ENCODE measurements at regions not wholly inside any gene's neighbourhood (a gene's known extent, or its start where the extent isn't known, plus 50 kb on each side); places are given as distances from the start of the nearest gene placed in this dataset.
"Not testable (repeated sequence)": the region's sequence is repeated elsewhere in the genome, so short reads cannot be mapped to it uniquely, and the experiment has no call there.

- Histone ChIP-seq H3K27me3 (ENCODE audit: control insufficient read depth in 3 of 3, insufficient read depth in 3 of 3, low read length in 3 of 3) (no peaks in the 10 kb centered on the region), H3K9ac (ENCODE audit: low read depth in 1 of 3, low read length in 3 of 3) (no peak overlapping the region), H3K9me3 (ENCODE audit: control insufficient read depth in 3 of 3, low read length in 3 of 3) (no peaks in the 10 kb centered on the region), H3K36me3 (ENCODE audit: control insufficient read depth in 3 of 3, insufficient read depth in 3 of 3, low read length in 3 of 3) (no peaks in the 10 kb centered on the region), H3K4me3 (ENCODE audit: low read length in 3 of 3) (no peak overlapping the region), H3K27ac (ENCODE audit: low read depth, low read length) (no peak overlapping the region), H3K4me1 (ENCODE audit: control insufficient read depth in 3 of 3, insufficient read depth in 3 of 3, low read length in 3 of 3) (peaks cover 0 to 6% (median 4%) of the 10 kb centered on the region in 3 donors)
Measured at GRCh38 chr13:44050450-44051063, 170.9 kb downstream of the LACC1 start.

GRCh38 chr13:44051405-44051804, 171.7 kb downstream of the LACC1 start:
- peaks cover 0 to 6% (median 4%) of the 10 kb centered on the region in 3 donors for H3K4me1 ChIP-seq (ENCODE audit: control insufficient read depth in 3 of 3, insufficient read depth in 3 of 3, low read length in 3 of 3)
- no peak overlapping the region for H3K9ac ChIP-seq (ENCODE audit: low read depth in 1 of 3, low read length in 3 of 3)
- no peak overlapping the region for H3K27ac ChIP-seq (ENCODE audit: low read depth, low read length)
- no peaks in the 10 kb centered on the region for H3K27me3 ChIP-seq (ENCODE audit: control insufficient read depth in 3 of 3, insufficient read depth in 3 of 3, low read length in 3 of 3)
- no peaks in the 10 kb centered on the region for H3K36me3 ChIP-seq (ENCODE audit: control insufficient read depth in 3 of 3, insufficient read depth in 3 of 3, low read length in 3 of 3)
- no peaks in the 10 kb centered on the region for H3K9me3 ChIP-seq (ENCODE audit: control insufficient read depth in 3 of 3, low read length in 3 of 3)
- no peak overlapping the region for H3K4me3 ChIP-seq (ENCODE audit: low read length in 3 of 3)

- H3K9ac ChIP-seq (ENCODE audit: low read depth in 1 of 3, low read length in 3 of 3): no peak overlapping the region
- H3K9me3 ChIP-seq (ENCODE audit: control insufficient read depth in 3 of 3, low read length in 3 of 3): no peaks in the 10 kb centered on the region
- no peaks in the 10 kb centered on the region for H3K36me3 ChIP-seq (ENCODE audit: control insufficient read depth in 3 of 3, insufficient read depth in 3 of 3, low read length in 3 of 3)
- H3K27me3 ChIP-seq (ENCODE audit: control insufficient read depth in 3 of 3, insufficient read depth in 3 of 3, low read length in 3 of 3): no peaks in the 10 kb centered on the region
- no peak overlapping the region for H3K27ac ChIP-seq (ENCODE audit: low read depth, low read length)
- H3K4me1 ChIP-seq (ENCODE audit: control insufficient read depth in 3 of 3, insufficient read depth in 3 of 3, low read length in 3 of 3): peaks cover 0 to 6% (median 4%) of the 10 kb centered on the region in 3 donors
- no peak overlapping the region for H3K4me3 ChIP-seq (ENCODE audit: low read length in 3 of 3)
Measured at GRCh38 chr13:44051918-44052675, 172.4 kb downstream of the LACC1 start.

- Histone ChIP-seq H3K9me3 (ENCODE audit: control insufficient read depth in 3 of 3, low read length in 3 of 3) (no peaks in the 10 kb centered on the region), H3K27me3 (ENCODE audit: control insufficient read depth in 3 of 3, insufficient read depth in 3 of 3, low read length in 3 of 3) (no peaks in the 10 kb centered on the region), H3K36me3 (ENCODE audit: control insufficient read depth in 3 of 3, insufficient read depth in 3 of 3, low read length in 3 of 3) (no peaks in the 10 kb centered on the region), H3K27ac (ENCODE audit: low read depth, low read length) (no peak overlapping the region), H3K4me3 (ENCODE audit: low read length in 3 of 3) (no peak overlapping the region), H3K4me1 (ENCODE audit: control insufficient read depth in 3 of 3, insufficient read depth in 3 of 3, low read length in 3 of 3) (peaks cover 0 to 6% (median 4%) of the 10 kb centered on the region in 3 donors), H3K9ac (ENCODE audit: low read depth in 1 of 3, low read length in 3 of 3) (no peak overlapping the region)
Measured at GRCh38 chr13:44052780-44053184, 173.1 kb downstream of the LACC1 start.

GRCh38 chr13:44053208-44053607, 173.5 kb downstream of the LACC1 start:
- H3K9ac ChIP-seq (ENCODE audit: low read depth in 1 of 3, low read length in 3 of 3): no peak overlapping the region
- no peaks in the 10 kb centered on the region for H3K36me3 ChIP-seq (ENCODE audit: control insufficient read depth in 3 of 3, insufficient read depth in 3 of 3, low read length in 3 of 3)
- H3K27me3 ChIP-seq (ENCODE audit: control insufficient read depth in 3 of 3, insufficient read depth in 3 of 3, low read length in 3 of 3): no peaks in the 10 kb centered on the region
- no peaks in the 10 kb centered on the region for H3K9me3 ChIP-seq (ENCODE audit: control insufficient read depth in 3 of 3, low read length in 3 of 3)
- H3K4me3 ChIP-seq (ENCODE audit: low read length in 3 of 3): no peak overlapping the region
- H3K27ac ChIP-seq (ENCODE audit: low read depth, low read length): no peak overlapping the region
- H3K4me1 ChIP-seq (ENCODE audit: control insufficient read depth in 3 of 3, insufficient read depth in 3 of 3, low read length in 3 of 3): peaks cover 0 to 6% (median 4%) of the 10 kb centered on the region in 3 donors

- no peak overlapping the region for H3K9ac ChIP-seq (ENCODE audit: low read depth in 1 of 3, low read length in 3 of 3)
- no peaks in the 10 kb centered on the region for H3K9me3 ChIP-seq (ENCODE audit: control insufficient read depth in 3 of 3, low read length in 3 of 3)
- H3K4me1 ChIP-seq (ENCODE audit: control insufficient read depth in 3 of 3, insufficient read depth in 3 of 3, low read length in 3 of 3): peaks cover 0 to 6% (median 4%) of the 10 kb centered on the region in 3 donors
- no peaks in the 10 kb centered on the region for H3K27me3 ChIP-seq (ENCODE audit: control insufficient read depth in 3 of 3, insufficient read depth in 3 of 3, low read length in 3 of 3)
- H3K36me3 ChIP-seq (ENCODE audit: control insufficient read depth in 3 of 3, insufficient read depth in 3 of 3, low read length in 3 of 3): no peaks in the 10 kb centered on the region
- no peak overlapping the region for H3K4me3 ChIP-seq (ENCODE audit: low read length in 3 of 3)
- H3K27ac ChIP-seq (ENCODE audit: low read depth, low read length): no peak overlapping the region
Measured at GRCh38 chr13:44054525-44054924, 174.8 kb downstream of the LACC1 start.

- not testable (repeated sequence) for H3K9ac ChIP-seq (ENCODE audit: low read depth in 1 of 3, low read length in 3 of 3); H3K27ac ChIP-seq (ENCODE audit: low read depth, low read length); H3K27me3 ChIP-seq (ENCODE audit: control insufficient read depth in 3 of 3, insufficient read depth in 3 of 3, low read length in 3 of 3); H3K4me1 ChIP-seq (ENCODE audit: control insufficient read depth in 3 of 3, insufficient read depth in 3 of 3, low read length in 3 of 3); H3K36me3 ChIP-seq (ENCODE audit: control insufficient read depth in 3 of 3, insufficient read depth in 3 of 3, low read length in 3 of 3); H3K9me3 ChIP-seq (ENCODE audit: control insufficient read depth in 3 of 3, low read length in 3 of 3); H3K4me3 ChIP-seq (ENCODE audit: low read length in 3 of 3)
Measured at GRCh38 chr13:44055681-44056080, 176.0 kb downstream of the LACC1 start.

GRCh38 chr13:44058067-44058466, 178.4 kb downstream of the LACC1 start:
- H3K4me3 ChIP-seq (ENCODE audit: low read length in 3 of 3): no peak overlapping the region
- H3K27ac ChIP-seq (ENCODE audit: low read depth, low read length): no peak overlapping the region
- H3K9me3 ChIP-seq (ENCODE audit: control insufficient read depth in 3 of 3, low read length in 3 of 3): no peaks in the 10 kb centered on the region
- H3K36me3 ChIP-seq (ENCODE audit: control insufficient read depth in 3 of 3, insufficient read depth in 3 of 3, low read length in 3 of 3): no peaks in the 10 kb centered on the region
- no peaks in the 10 kb centered on the region for H3K27me3 ChIP-seq (ENCODE audit: control insufficient read depth in 3 of 3, insufficient read depth in 3 of 3, low read length in 3 of 3)
- H3K9ac ChIP-seq (ENCODE audit: low read depth in 1 of 3, low read length in 3 of 3): no peak overlapping the region
- H3K4me1 ChIP-seq (ENCODE audit: control insufficient read depth in 3 of 3, insufficient read depth in 3 of 3, low read length in 3 of 3): no peaks in the 10 kb centered on the region

- H3K9me3 ChIP-seq (ENCODE audit: control insufficient read depth in 3 of 3, low read length in 3 of 3): no peaks in the 10 kb centered on the region
- H3K27ac ChIP-seq (ENCODE audit: low read depth, low read length): no peak overlapping the region
- H3K27me3 ChIP-seq (ENCODE audit: control insufficient read depth in 3 of 3, insufficient read depth in 3 of 3, low read length in 3 of 3): no peaks in the 10 kb centered on the region
- no peaks in the 10 kb centered on the region for H3K4me1 ChIP-seq (ENCODE audit: control insufficient read depth in 3 of 3, insufficient read depth in 3 of 3, low read length in 3 of 3)
- H3K36me3 ChIP-seq (ENCODE audit: control insufficient read depth in 3 of 3, insufficient read depth in 3 of 3, low read length in 3 of 3): no peaks in the 10 kb centered on the region
- H3K9ac ChIP-seq (ENCODE audit: low read depth in 1 of 3, low read length in 3 of 3): no peak overlapping the region
- no peak overlapping the region for H3K4me3 ChIP-seq (ENCODE audit: low read length in 3 of 3)
Measured at GRCh38 chr13:44058624-44059215, 179.0 kb downstream of the LACC1 start.

GRCh38 chr13:44061876-44062275, 182.2 kb downstream of the LACC1 start:
- H3K4me3 ChIP-seq (ENCODE audit: low read length in 3 of 3): no peak overlapping the region
- no peak overlapping the region for H3K9ac ChIP-seq (ENCODE audit: low read depth in 1 of 3, low read length in 3 of 3)
- H3K9me3 ChIP-seq (ENCODE audit: control insufficient read depth in 3 of 3, low read length in 3 of 3): no peaks in the 10 kb centered on the region
- H3K4me1 ChIP-seq (ENCODE audit: control insufficient read depth in 3 of 3, insufficient read depth in 3 of 3, low read length in 3 of 3): no peaks in the 10 kb centered on the region
- no peaks in the 10 kb centered on the region for H3K36me3 ChIP-seq (ENCODE audit: control insufficient read depth in 3 of 3, insufficient read depth in 3 of 3, low read length in 3 of 3)
- H3K27me3 ChIP-seq (ENCODE audit: control insufficient read depth in 3 of 3, insufficient read depth in 3 of 3, low read length in 3 of 3): no peaks in the 10 kb centered on the region
- no peak overlapping the region for H3K27ac ChIP-seq (ENCODE audit: low read depth, low read length)
